ENCODE measurements at regions not wholly inside any gene's neighbourhood (a gene's known extent, or its start where the extent isn't known, plus 50 kb on each side); places are given as distances from the start of the nearest gene placed in this dataset.

- DNase-seq (no peak), ATAC-seq (no peak)
- intact Hi-C loops (cut with DNase I; ENCODE audit: low total_unique reads) = no loop called here
- no peak overlapping the region for H3K27ac ChIP-seq
- in situ Hi-C loops (cut with MboI; ENCODE audit: low sequenced_read_pairs in 4 of 4) = no loop called here
- H3K36me3 ChIP-seq = no peaks in the 10 kb centered on the region
- no peaks in the 10 kb centered on the region for H3K27me3 ChIP-seq
- TF ChIP-seq POLR2A (IDR thresholded peaks at IDR 0.05) = no peak
- TF ChIP-seq, protein P1, sequence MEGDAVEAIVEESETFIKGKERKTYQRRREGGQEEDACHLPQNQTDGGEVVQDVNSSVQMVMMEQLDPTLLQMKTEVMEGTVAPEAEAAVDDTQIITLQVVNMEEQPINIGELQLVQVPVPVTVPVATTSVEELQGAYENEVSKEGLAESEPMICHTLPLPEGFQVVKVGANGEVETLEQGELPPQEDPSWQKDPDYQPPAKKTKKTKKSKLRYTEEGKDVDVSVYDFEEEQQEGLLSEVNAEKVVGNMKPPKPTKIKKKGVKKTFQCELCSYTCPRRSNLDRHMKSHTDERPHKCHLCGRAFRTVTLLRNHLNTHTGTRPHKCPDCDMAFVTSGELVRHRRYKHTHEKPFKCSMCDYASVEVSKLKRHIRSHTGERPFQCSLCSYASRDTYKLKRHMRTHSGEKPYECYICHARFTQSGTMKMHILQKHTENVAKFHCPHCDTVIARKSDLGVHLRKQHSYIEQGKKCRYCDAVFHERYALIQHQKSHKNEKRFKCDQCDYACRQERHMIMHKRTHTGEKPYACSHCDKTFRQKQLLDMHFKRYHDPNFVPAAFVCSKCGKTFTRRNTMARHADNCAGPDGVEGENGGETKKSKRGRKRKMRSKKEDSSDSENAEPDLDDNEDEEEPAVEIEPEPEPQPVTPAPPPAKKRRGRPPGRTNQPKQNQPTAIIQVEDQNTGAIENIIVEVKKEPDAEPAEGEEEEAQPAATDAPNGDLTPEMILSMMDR (IDR thresholded peaks at IDR 0.05 in 4 of 5, conservative IDR thresholded peaks at IDR 0.05 in 1 of 5) = no peak
- no peak overlapping the region for H3K4me3 ChIP-seq
- H3K4me1 ChIP-seq = no peaks in the 10 kb centered on the region
- no peaks in the 10 kb centered on the region for H3K9me3 ChIP-seq
Measured at GRCh38 chr1:30609336-30609998, 113.9 kb downstream of the MATN1 start.

GRCh38 chr1:30607723-30608122 is 115.7 kb downstream of the MATN1 start:
- Histone ChIP-seq H3K4me1 (no peaks in the 10 kb centered on the region), H3K36me3 (no peaks in the 10 kb centered on the region), H3K27ac (no peak overlapping the region), H3K27me3 (no peaks in the 10 kb centered on the region), H3K9me3 (no peaks in the 10 kb centered on the region), H3K4me3 (no peak overlapping the region)
- in situ Hi-C loops (cut with MboI; ENCODE audit: low sequenced_read_pairs in 4 of 4) = no loop called here
- ATAC-seq = no peak
- TF ChIP-seq, protein P1 (IDR thresholded peaks at IDR 0.05 in 4 of 5, conservative IDR thresholded peaks at IDR 0.05 in 1 of 5) = no peak
- no peak for TF ChIP-seq POLR2A (IDR thresholded peaks at IDR 0.05)
- DNase-seq = no peak
- intact Hi-C loops (cut with DNase I; ENCODE audit: low total_unique reads) = no loop called here

- in situ Hi-C loops (cut with MboI; ENCODE audit: low sequenced_read_pairs in 4 of 4) = no loop called here
- H3K27ac ChIP-seq = no peak overlapping the region
- peaks cover 0 to 1% (median 0%) of the 10 kb centered on the region in 3 donors for H3K27me3 ChIP-seq
- intact Hi-C loops (cut with DNase I; ENCODE audit: low total_unique reads) = no loop called here
- TF ChIP-seq, protein P1 (IDR thresholded peaks at IDR 0.05 in 4 of 5, conservative IDR thresholded peaks at IDR 0.05 in 1 of 5) = no peak
- TF ChIP-seq POLR2A (IDR thresholded peaks at IDR 0.05) = no peak
- H3K9me3 ChIP-seq = no peaks in the 10 kb centered on the region
- no peaks in the 10 kb centered on the region for H3K4me1 ChIP-seq
- DNase-seq = no peak
- H3K4me3 ChIP-seq = no peak overlapping the region
- ATAC-seq = no peak
- no peaks in the 10 kb centered on the region for H3K36me3 ChIP-seq
Measured at GRCh38 chr1:30606166-30606565, 117.2 kb downstream of the MATN1 start.

DNA sequence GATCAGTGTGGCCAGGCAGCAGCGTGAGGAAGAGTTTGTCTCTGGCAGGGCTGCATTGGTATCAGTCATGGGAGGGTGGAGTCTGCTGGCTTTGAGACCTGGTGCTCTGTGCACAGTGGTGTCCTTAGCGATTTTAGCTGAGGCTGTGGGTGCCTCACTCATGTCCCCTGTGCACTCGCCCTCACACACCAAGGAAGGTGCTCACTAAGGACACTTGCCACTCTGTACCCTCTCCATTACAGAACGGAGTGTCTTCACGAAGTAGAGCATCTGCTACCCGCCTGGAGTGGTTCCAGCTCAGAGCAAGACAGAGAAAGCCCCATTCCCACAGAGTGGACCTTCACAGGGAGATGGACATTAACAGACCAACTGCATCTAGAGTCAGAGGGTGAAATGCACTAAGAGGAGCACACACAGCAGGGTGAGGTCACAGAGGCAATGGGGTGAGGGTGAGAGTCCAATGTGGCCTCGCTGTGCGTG is 117.9 kb downstream of the MATN1 start:
- H3K36me3 ChIP-seq = no peaks in the 10 kb centered on the region
- DNase-seq (no peak), ATAC-seq (no peak)
- no peak for TF ChIP-seq POLR2A (IDR thresholded peaks at IDR 0.05)
- TF ChIP-seq, protein P1 (IDR thresholded peaks at IDR 0.05 in 4 of 5, conservative IDR thresholded peaks at IDR 0.05 in 1 of 5) = no peak
- peaks cover 0 to 8% (median 0%) of the 10 kb centered on the region in 3 donors for H3K27me3 ChIP-seq
- no peaks in the 10 kb centered on the region for H3K4me1 ChIP-seq
- H3K4me3 ChIP-seq = no peak overlapping the region
- H3K9me3 ChIP-seq = no peaks in the 10 kb centered on the region
- intact Hi-C loops (cut with DNase I; ENCODE audit: low total_unique reads) = no loop called here
- H3K27ac ChIP-seq = no peak overlapping the region
- in situ Hi-C loops (cut with MboI; ENCODE audit: low sequenced_read_pairs in 4 of 4) = no loop called here

Data from gastrocnemius medialis (tissue), 4 donors.